ENCODE measurements at regions not wholly inside any gene's neighbourhood (a gene's known extent, or its start where the extent isn't known, plus 50 kb on each side); places are given as distances from the start of the nearest gene placed in this dataset.

DNA sequence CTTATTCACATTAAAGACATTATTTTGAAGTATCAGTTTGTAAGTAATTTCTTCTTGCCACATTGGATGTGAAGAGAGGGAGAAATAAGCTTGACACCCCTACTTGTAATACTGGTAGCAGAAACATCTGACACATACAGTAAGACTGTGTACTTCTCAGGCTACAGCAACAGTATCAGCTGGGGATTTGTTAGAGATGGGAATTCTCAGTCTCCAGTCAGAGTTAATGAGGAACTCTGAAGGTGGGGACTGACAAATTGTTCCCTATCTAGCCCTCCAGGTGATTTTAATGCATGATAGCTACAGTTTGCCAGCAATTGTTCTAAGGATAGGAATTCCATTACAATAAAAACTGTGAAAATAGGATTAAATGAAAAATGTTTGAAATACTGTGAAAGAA, 524.8 kb downstream of the PRR16 start:
- H3K27me3 ChIP-seq (ENCODE audit: control insufficient read depth in 1 of 2, insufficient read depth in 2 of 2, low read length in 2 of 2) = no peaks in the 10 kb centered on the region
- H3K36me3 ChIP-seq (ENCODE audit: control insufficient read depth in 2 of 2, insufficient read depth in 2 of 2, low read length in 2 of 2) = no peaks in the 10 kb centered on the region
- no peaks in the 10 kb centered on the region for H3K9me3 ChIP-seq (ENCODE audit: control insufficient read depth in 2 of 2, low read length in 2 of 2)
- no peaks in the 10 kb centered on the region for H3K4me1 ChIP-seq (ENCODE audit: control insufficient read depth, insufficient read depth, low read length)
- H3K27ac ChIP-seq (ENCODE audit: low read length) = no peak overlapping the region
- H3K4me3 ChIP-seq (ENCODE audit: low read length in 2 of 2) = no peak overlapping the region
- no peak overlapping the region for H3K9ac ChIP-seq (ENCODE audit: low read length in 2 of 2)

DNA sequence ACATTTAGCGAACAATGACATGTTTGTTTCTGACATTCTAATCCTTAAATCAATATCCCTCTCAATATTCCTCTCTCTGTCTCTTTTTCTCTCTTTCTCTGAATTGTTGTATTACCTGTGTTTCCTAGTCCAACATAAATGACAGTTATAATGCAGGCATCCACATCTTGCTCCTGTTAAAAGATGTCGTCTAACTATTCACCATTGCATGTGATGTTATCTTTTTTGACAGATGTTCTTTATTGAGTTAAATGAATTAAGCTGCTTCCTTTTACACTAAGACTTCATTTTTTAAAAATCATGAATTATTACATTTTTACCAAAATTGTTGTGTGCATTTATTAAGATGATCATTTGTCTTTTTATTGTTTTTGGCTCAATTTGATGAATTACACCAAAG, 527.5 kb downstream of the PRR16 start:
- H3K9me3 ChIP-seq (ENCODE audit: control insufficient read depth in 2 of 2, low read length in 2 of 2) = no peaks in the 10 kb centered on the region

DNA sequence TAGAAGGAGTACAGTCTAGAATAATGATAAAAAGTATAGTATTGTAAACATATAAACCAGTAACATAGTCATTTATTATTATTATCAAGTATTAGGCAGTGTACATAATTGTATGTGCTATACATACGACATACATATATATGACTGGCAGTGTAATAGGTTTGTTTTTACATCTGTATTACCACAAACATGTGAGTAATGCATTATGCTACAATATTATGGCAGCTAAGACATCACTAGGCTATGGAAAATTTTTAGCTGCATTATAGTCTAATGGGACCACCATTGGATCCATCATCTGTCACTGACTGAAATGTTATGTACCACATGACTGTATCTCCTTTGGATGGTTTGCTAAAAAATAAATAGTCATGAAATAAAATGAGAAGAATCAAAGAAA, 530.0 kb downstream of the PRR16 start:
- Histone ChIP-seq H3K9me3 (ENCODE audit: control insufficient read depth in 2 of 2, low read length in 2 of 2) (no peaks in the 10 kb centered on the region), H3K4me3 (ENCODE audit: low read length in 2 of 2) (no peak overlapping the region), H3K27ac (ENCODE audit: low read length) (no peak overlapping the region), H3K36me3 (ENCODE audit: control insufficient read depth in 2 of 2, insufficient read depth in 2 of 2, low read length in 2 of 2) (no peaks in the 10 kb centered on the region), H3K9ac (ENCODE audit: low read length in 2 of 2) (no peak overlapping the region), H3K4me1 (ENCODE audit: control insufficient read depth, insufficient read depth, low read length) (no peaks in the 10 kb centered on the region), H3K27me3 (ENCODE audit: control insufficient read depth in 1 of 2, insufficient read depth in 2 of 2, low read length in 2 of 2) (no peaks in the 10 kb centered on the region)

More for the DNA sequence above, 527.5 kb downstream of the PRR16 start:
- Histone ChIP-seq H3K27me3 (ENCODE audit: control insufficient read depth in 1 of 2, insufficient read depth in 2 of 2, low read length in 2 of 2) (no peaks in the 10 kb centered on the region), H3K36me3 (ENCODE audit: control insufficient read depth in 2 of 2, insufficient read depth in 2 of 2, low read length in 2 of 2) (no peaks in the 10 kb centered on the region), H3K27ac (ENCODE audit: low read length) (no peak overlapping the region), H3K4me1 (ENCODE audit: control insufficient read depth, insufficient read depth, low read length) (no peaks in the 10 kb centered on the region), H3K9ac (ENCODE audit: low read length in 2 of 2) (no peak overlapping the region), H3K4me3 (ENCODE audit: low read length in 2 of 2) (no peak overlapping the region)

DNA sequence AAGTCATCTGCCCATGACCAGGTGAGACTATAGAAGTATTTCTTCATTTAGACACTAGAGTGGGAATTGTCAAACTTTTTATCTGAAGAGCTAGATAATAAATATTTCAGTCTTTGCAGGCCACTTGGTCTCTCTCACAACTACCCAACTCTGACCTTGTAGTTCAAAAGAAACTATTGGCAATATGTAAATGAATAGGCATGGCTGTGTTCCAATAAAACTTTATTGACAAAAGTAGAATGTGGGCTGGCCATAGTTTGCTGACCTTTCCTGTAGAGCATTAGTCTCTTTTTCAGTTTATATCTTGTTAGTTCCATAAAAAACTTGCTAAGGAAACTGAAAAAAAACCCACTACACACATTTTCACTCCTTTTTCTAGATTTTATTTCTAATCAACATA, 535.5 kb downstream of the PRR16 start:
- Histone ChIP-seq H3K4me1 (ENCODE audit: control insufficient read depth, insufficient read depth, low read length) (no peaks in the 10 kb centered on the region), H3K27ac (ENCODE audit: low read length) (no peak overlapping the region), H3K9me3 (ENCODE audit: control insufficient read depth in 2 of 2, low read length in 2 of 2) (no peaks in the 10 kb centered on the region), H3K27me3 (ENCODE audit: control insufficient read depth in 1 of 2, insufficient read depth in 2 of 2, low read length in 2 of 2) (no peaks in the 10 kb centered on the region), H3K9ac (ENCODE audit: low read length in 2 of 2) (no peak overlapping the region), H3K4me3 (ENCODE audit: low read length in 2 of 2) (no peak overlapping the region), H3K36me3 (ENCODE audit: control insufficient read depth in 2 of 2, insufficient read depth in 2 of 2, low read length in 2 of 2) (no peaks in the 10 kb centered on the region)

- Histone ChIP-seq H3K4me1 (ENCODE audit: control insufficient read depth, insufficient read depth, low read length) (no peaks in the 10 kb centered on the region), H3K4me3 (ENCODE audit: low read length in 2 of 2) (no peak overlapping the region), H3K27me3 (ENCODE audit: control insufficient read depth in 1 of 2, insufficient read depth in 2 of 2, low read length in 2 of 2) (no peaks in the 10 kb centered on the region), H3K9me3 (ENCODE audit: control insufficient read depth in 2 of 2, low read length in 2 of 2) (no peaks in the 10 kb centered on the region), H3K27ac (ENCODE audit: low read length) (no peak overlapping the region), H3K36me3 (ENCODE audit: control insufficient read depth in 2 of 2, insufficient read depth in 2 of 2, low read length in 2 of 2) (no peaks in the 10 kb centered on the region), H3K9ac (ENCODE audit: low read length in 2 of 2) (no peak overlapping the region)
Observed at GRCh38 chr5:121006217-121006616, 542.1 kb downstream of the PRR16 start.

DNA sequence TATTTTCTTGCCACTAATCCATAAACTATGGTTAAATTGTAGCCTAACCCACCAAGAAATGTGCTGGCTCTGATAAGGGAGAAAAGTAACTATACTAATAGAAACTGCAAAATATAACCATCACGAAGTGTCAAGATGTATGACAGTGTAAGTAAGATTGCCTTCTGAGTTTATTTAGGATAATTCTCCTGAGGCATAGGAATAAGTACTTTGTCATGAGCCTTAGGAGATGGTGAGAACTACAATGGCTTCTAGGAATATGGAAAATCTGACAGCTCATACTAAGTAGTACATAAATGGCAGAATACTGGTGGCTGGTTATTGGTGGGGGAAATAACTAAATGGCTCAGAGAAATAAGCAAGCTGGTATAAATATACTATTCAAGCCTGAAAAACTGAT, 543.9 kb downstream of the PRR16 start:
- Histone ChIP-seq H3K27me3 (ENCODE audit: control insufficient read depth in 1 of 2, insufficient read depth in 2 of 2, low read length in 2 of 2) (no peaks in the 10 kb centered on the region), H3K9me3 (ENCODE audit: control insufficient read depth in 2 of 2, low read length in 2 of 2) (no peaks in the 10 kb centered on the region), H3K4me3 (ENCODE audit: low read length in 2 of 2) (no peak overlapping the region), H3K36me3 (ENCODE audit: control insufficient read depth in 2 of 2, insufficient read depth in 2 of 2, low read length in 2 of 2) (no peaks in the 10 kb centered on the region), H3K27ac (ENCODE audit: low read length) (no peak overlapping the region), H3K9ac (ENCODE audit: low read length in 2 of 2) (no peak overlapping the region), H3K4me1 (ENCODE audit: control insufficient read depth, insufficient read depth, low read length) (no peaks in the 10 kb centered on the region)

GRCh38 chr5:121009058-121009457, 545.0 kb downstream of the PRR16 start:
- H3K4me1 ChIP-seq (ENCODE audit: control insufficient read depth, insufficient read depth, low read length) = no peaks in the 10 kb centered on the region
- H3K9me3 ChIP-seq (ENCODE audit: control insufficient read depth in 2 of 2, low read length in 2 of 2) = no peaks in the 10 kb centered on the region
- no peaks in the 10 kb centered on the region for H3K27me3 ChIP-seq (ENCODE audit: control insufficient read depth in 1 of 2, insufficient read depth in 2 of 2, low read length in 2 of 2)
- H3K36me3 ChIP-seq (ENCODE audit: control insufficient read depth in 2 of 2, insufficient read depth in 2 of 2, low read length in 2 of 2) = no peaks in the 10 kb centered on the region
- H3K27ac ChIP-seq (ENCODE audit: low read length) = no peak overlapping the region
- no peak overlapping the region for H3K4me3 ChIP-seq (ENCODE audit: low read length in 2 of 2)
- H3K9ac ChIP-seq (ENCODE audit: low read length in 2 of 2) = no peak overlapping the region

GRCh38 chr5:121018004-121018403, 553.9 kb downstream of the PRR16 start:
- Histone ChIP-seq H3K9me3 (ENCODE audit: control insufficient read depth in 2 of 2, low read length in 2 of 2) (no peaks in the 10 kb centered on the region), H3K36me3 (ENCODE audit: control insufficient read depth in 2 of 2, insufficient read depth in 2 of 2, low read length in 2 of 2) (no peaks in the 10 kb centered on the region), H3K27ac (ENCODE audit: low read length) (no peak overlapping the region), H3K27me3 (ENCODE audit: control insufficient read depth in 1 of 2, insufficient read depth in 2 of 2, low read length in 2 of 2) (no peaks in the 10 kb centered on the region), H3K9ac (ENCODE audit: low read length in 2 of 2) (no peak overlapping the region), H3K4me1 (ENCODE audit: control insufficient read depth, insufficient read depth, low read length) (no peaks in the 10 kb centered on the region), H3K4me3 (ENCODE audit: low read length in 2 of 2) (no peak overlapping the region)

DNA sequence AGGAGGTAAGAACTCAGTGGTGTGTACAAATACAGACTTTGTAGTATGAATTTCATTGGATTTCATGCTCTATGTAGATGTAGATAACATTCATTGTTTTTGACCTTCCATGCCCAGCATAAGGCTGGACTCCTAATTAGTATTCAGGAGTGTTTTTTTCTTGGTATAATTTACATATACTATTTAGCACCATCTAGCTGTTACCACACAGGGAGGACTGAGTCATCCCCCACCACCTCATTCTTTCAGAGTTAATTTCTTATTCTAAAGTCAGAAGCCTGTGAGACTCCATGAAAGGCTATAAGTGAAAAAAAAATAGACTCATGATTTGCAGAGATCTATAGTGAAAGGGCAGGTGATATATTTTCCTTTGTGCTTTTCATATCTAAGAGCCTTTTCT, 555.0 kb downstream of the PRR16 start:
- H3K9ac ChIP-seq (ENCODE audit: low read length in 2 of 2) = no peak overlapping the region
- H3K27me3 ChIP-seq (ENCODE audit: control insufficient read depth in 1 of 2, insufficient read depth in 2 of 2, low read length in 2 of 2) = no peaks in the 10 kb centered on the region
- H3K9me3 ChIP-seq (ENCODE audit: control insufficient read depth in 2 of 2, low read length in 2 of 2) = no peaks in the 10 kb centered on the region
- H3K4me3 ChIP-seq (ENCODE audit: low read length in 2 of 2) = no peak overlapping the region
- no peaks in the 10 kb centered on the region for H3K4me1 ChIP-seq (ENCODE audit: control insufficient read depth, insufficient read depth, low read length)
- H3K36me3 ChIP-seq (ENCODE audit: control insufficient read depth in 2 of 2, insufficient read depth in 2 of 2, low read length in 2 of 2) = no peaks in the 10 kb centered on the region
- H3K27ac ChIP-seq (ENCODE audit: low read length) = no peak overlapping the region

- Histone ChIP-seq H3K27me3 (ENCODE audit: control insufficient read depth in 1 of 2, insufficient read depth in 2 of 2, low read length in 2 of 2) (no peaks in the 10 kb centered on the region), H3K9ac (ENCODE audit: low read length in 2 of 2) (no peak overlapping the region), H3K9me3 (ENCODE audit: control insufficient read depth in 2 of 2, low read length in 2 of 2) (no peaks in the 10 kb centered on the region), H3K36me3 (ENCODE audit: control insufficient read depth in 2 of 2, insufficient read depth in 2 of 2, low read length in 2 of 2) (no peaks in the 10 kb centered on the region), H3K27ac (ENCODE audit: low read length) (no peak overlapping the region), H3K4me3 (ENCODE audit: low read length in 2 of 2) (no peak overlapping the region), H3K4me1 (ENCODE audit: control insufficient read depth, insufficient read depth, low read length) (no peaks in the 10 kb centered on the region)
Observed at GRCh38 chr5:121019734-121020133, 555.6 kb downstream of the PRR16 start.

- no peak overlapping the region for H3K9ac ChIP-seq (ENCODE audit: low read length in 2 of 2)
- H3K27me3 ChIP-seq (ENCODE audit: control insufficient read depth in 1 of 2, insufficient read depth in 2 of 2, low read length in 2 of 2) = no peaks in the 10 kb centered on the region
- no peaks in the 10 kb centered on the region for H3K9me3 ChIP-seq (ENCODE audit: control insufficient read depth in 2 of 2, low read length in 2 of 2)
- no peak overlapping the region for H3K4me3 ChIP-seq (ENCODE audit: low read length in 2 of 2)
- no peak overlapping the region for H3K27ac ChIP-seq (ENCODE audit: low read length)
- H3K4me1 ChIP-seq (ENCODE audit: control insufficient read depth, insufficient read depth, low read length) = no peaks in the 10 kb centered on the region
- H3K36me3 ChIP-seq (ENCODE audit: control insufficient read depth in 2 of 2, insufficient read depth in 2 of 2, low read length in 2 of 2) = no peaks in the 10 kb centered on the region
Observed at GRCh38 chr5:121021681-121022080, 557.6 kb downstream of the PRR16 start.
